Colonic mucosa (tissue), 4 donors: ENCODE measurements at regions not wholly inside any gene's neighbourhood (a gene's known extent, or its start where the extent isn't known, plus 50 kb on each side); places are given as distances from the start of the nearest gene placed in this dataset.

Experiments
- DNase-seq: peaks from one replicate; pipeline ENCODE4 v3.0.0-alpha.2; 2020
- H3K27ac ChIP-seq: fragments of 200-600 bp; one replicate; pipeline ENCODE4 v1.8.0; 2021
- H3K27me3 ChIP-seq: fragments of 200-600 bp; one replicate; pipeline ENCODE4 v1.8.0; 2021
- H3K36me3 ChIP-seq: fragments of 200-600 bp; one replicate; pipeline ENCODE4 v1.8.0; 2021
- H3K4me1 ChIP-seq: fragments of 200-600 bp; one replicate; pipeline ENCODE4 v1.8.0; 2021; ENCODE audit warnings: mild to moderate bottlenecking
- H3K4me3 ChIP-seq: fragments of 200-600 bp; one replicate; pipeline ENCODE4 v1.8.0; 2021
- H3K9ac ChIP-seq, 2 donors: one replicate each; pipeline ENCODE4 v1.7.0; 2013; ENCODE audit warnings: control low read depth in 2 of 2, low read depth in 2 of 2, low read length in 2 of 2
- H3K9me3 ChIP-seq: fragments of 200-600 bp; one replicate; pipeline ENCODE4 v1.8.0; 2021
- intact Hi-C: fragments of 100-400 bp; cut with DNase I; formaldehyde crosslinking; loops from one replicate; pipeline ENCODE4 v1.14.1; 2022
- TF ChIP-seq, protein P1 (sequence below): fragments of 200-600 bp; IDR thresholded peaks from one replicate; pipeline ENCODE4 v1.8.0; 2022; ENCODE audit warnings: antibody characterized with exemption, mild to moderate bottlenecking
- donor health status: healthy.
- donor health status: DM: no; HTN: no; CAD: no.
- donor health status: DM: no; HTN: no; CAD: no.

DNA sequence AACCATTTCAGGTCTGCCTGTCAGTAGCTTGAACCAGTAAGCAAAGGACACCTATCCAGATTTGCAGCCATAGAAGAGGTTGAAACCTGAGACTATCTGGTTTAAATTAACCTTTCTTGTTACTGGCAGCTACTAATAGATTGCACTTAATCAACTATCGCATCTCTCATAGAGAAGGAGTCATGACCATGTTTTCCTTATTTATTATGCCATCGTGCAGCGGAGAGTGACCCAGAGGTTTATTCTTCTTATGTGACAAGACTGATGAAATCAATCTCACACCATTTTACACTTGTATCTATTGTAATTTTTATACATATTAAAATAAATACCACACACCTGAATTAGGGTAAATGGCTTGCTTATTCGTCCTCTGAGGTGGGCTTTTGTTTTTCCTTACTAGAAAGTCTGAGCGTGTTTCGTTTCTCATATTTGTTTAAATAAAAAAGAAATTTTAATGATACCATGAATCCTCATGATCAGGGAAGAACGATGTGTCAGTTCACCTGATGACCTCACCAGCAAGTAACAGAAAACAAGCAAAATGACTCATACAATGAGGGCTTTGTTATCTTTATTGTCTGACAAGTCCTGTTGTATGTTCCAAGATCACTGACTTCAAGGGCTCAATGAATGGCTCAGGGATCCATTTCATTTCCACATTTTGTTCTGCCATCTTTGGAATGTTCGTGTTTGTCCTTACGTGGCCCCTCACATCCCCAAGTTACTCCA lies 379.5 kb upstream of the DPH6 start:
- no peak for DNase-seq
- no peak overlapping the region for H3K9ac ChIP-seq
- no peaks in the 10 kb centered on the region for H3K4me1 ChIP-seq
- no peaks in the 10 kb centered on the region for H3K36me3 ChIP-seq
- intact Hi-C loops = no loop called here
- H3K27ac ChIP-seq = no peak overlapping the region
- no peaks in the 10 kb centered on the region for H3K27me3 ChIP-seq
- TF ChIP-seq, protein P1, sequence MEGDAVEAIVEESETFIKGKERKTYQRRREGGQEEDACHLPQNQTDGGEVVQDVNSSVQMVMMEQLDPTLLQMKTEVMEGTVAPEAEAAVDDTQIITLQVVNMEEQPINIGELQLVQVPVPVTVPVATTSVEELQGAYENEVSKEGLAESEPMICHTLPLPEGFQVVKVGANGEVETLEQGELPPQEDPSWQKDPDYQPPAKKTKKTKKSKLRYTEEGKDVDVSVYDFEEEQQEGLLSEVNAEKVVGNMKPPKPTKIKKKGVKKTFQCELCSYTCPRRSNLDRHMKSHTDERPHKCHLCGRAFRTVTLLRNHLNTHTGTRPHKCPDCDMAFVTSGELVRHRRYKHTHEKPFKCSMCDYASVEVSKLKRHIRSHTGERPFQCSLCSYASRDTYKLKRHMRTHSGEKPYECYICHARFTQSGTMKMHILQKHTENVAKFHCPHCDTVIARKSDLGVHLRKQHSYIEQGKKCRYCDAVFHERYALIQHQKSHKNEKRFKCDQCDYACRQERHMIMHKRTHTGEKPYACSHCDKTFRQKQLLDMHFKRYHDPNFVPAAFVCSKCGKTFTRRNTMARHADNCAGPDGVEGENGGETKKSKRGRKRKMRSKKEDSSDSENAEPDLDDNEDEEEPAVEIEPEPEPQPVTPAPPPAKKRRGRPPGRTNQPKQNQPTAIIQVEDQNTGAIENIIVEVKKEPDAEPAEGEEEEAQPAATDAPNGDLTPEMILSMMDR = no peak
- H3K9me3 ChIP-seq = no peaks in the 10 kb centered on the region
- no peak overlapping the region for H3K4me3 ChIP-seq

DNA sequence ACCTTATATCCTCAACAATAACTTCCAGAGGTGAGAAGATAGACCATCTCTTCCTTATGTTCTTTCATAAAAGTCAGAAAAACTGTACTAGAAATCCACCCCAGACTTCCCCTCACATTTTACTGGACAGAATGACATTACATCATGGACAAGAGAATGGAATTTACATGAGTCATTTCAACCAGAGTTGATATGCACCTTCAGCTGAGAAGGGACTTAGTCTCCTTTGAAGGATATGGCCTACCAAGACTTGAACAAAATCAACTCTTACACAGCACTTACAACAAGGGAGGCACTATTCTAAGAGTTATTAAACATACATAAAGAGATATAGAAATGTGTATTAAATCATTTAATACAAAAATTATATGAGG lies 380.0 kb upstream of the DPH6 start:
- H3K36me3 ChIP-seq = no peaks in the 10 kb centered on the region
- no peaks in the 10 kb centered on the region for H3K4me1 ChIP-seq
- no peak overlapping the region for H3K4me3 ChIP-seq
- no peaks in the 10 kb centered on the region for H3K27me3 ChIP-seq
- TF ChIP-seq, protein P1 = no peak
- H3K9me3 ChIP-seq = no peaks in the 10 kb centered on the region
- no peak for DNase-seq
- H3K9ac ChIP-seq = no peak overlapping the region
- intact Hi-C loops = no loop called here
- no peak overlapping the region for H3K27ac ChIP-seq

DNA sequence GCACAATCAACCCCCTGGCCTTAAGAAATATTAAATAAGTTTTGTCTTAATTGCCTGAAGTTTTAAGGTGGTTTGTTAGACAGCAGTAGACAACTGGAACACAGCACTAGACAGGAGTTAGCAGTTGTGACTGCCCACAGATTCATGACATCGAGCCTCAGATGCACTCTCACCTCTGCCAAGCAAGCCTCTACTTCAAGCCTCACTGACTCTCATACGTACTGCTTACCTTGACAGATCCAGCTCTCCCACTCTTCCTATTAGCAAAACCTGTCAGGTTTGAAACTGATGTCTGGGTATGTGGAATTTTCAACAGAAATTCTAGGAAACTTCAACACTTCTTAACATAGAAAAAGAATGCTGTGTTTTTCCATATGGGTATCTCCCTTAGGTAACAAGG lies 382.9 kb upstream of the DPH6 start:
- Histone ChIP-seq H3K9ac (no peak overlapping the region), H3K36me3 (no peaks in the 10 kb centered on the region), H3K4me3 (no peak overlapping the region), H3K27ac (no peak overlapping the region), H3K4me1 (no peaks in the 10 kb centered on the region), H3K27me3 (no peaks in the 10 kb centered on the region), H3K9me3 (no peaks in the 10 kb centered on the region)
- intact Hi-C loops = no loop called here
- TF ChIP-seq, protein P1 = no peak
- no peak for DNase-seq

DNA sequence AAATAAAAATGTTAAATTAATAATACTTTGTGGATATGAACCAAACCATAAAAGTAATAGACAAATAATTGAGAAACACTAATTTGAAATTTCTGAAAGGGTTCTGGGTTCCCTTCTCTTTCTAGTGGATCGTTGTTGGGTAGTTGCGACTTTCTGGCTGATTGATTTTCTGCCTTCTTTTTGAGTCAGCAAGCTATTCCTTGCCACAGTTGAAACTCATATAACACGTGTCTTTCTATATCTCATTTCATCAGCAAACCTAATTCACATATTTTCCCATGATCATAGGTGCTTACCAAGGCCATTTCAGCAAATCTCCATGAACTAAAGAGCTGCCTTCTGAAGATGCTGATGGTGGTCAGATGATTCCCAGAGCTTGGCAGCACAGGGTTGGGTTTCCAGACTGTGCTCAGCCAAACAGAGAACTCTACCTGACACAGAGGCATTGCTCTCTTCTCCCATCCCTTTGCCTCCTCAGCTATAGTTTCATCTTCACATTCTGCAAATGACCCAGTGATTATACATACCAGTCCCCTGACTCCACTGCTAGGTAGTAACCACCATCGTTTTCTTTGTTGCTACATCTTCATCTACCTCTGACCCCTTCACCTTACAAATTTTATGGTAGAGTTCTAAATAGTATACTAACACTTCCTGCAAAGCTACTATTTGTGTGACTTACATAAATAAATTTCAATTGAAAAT lies 383.9 kb upstream of the DPH6 start:
- intact Hi-C loops = no loop called here
- H3K9me3 ChIP-seq = no peaks in the 10 kb centered on the region
- H3K9ac ChIP-seq = no peak overlapping the region
- no peak for DNase-seq
- no peak overlapping the region for H3K27ac ChIP-seq
- H3K4me1 ChIP-seq = no peaks in the 10 kb centered on the region
- H3K36me3 ChIP-seq = no peaks in the 10 kb centered on the region
- TF ChIP-seq, protein P1 = no peak
- no peak overlapping the region for H3K4me3 ChIP-seq
- H3K27me3 ChIP-seq = no peaks in the 10 kb centered on the region

DNA sequence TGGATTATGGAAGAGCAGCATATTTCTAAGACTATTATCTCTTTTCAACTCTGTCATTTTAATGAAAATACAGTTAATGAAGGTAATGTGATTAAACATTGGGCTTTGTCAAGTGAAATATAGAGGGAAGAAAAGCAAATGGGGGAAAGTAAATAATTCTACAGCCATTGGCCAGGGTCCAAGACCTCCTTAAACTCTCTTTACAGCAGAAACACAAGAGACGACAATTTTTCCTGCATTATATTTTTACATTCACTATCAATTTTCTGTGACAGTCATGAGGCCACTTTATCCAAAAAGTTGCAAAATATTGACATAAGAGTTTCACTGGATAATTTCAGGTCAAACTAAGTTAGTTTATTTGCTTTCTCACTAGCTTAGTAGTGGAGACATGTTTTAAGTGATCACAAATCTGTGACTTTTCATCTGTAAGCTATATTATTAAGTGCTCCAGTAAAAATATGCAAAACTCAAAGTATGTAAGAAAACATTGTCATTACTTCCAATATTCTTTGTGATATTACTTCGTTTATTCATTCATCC lies 385.9 kb upstream of the DPH6 start:
- H3K27me3 ChIP-seq = no peaks in the 10 kb centered on the region
- no peaks in the 10 kb centered on the region for H3K9me3 ChIP-seq
- no peaks in the 10 kb centered on the region for H3K36me3 ChIP-seq
- H3K27ac ChIP-seq = no peak overlapping the region
- no peak overlapping the region for H3K4me3 ChIP-seq
- no peak overlapping the region for H3K9ac ChIP-seq
- intact Hi-C loops = no loop called here
- H3K4me1 ChIP-seq = no peaks in the 10 kb centered on the region
- no peak for DNase-seq
- TF ChIP-seq, protein P1 = no peak
